Duodenal mucosa (tissue), 2 donors: ENCODE measurements at regions not wholly inside any gene's neighbourhood (a gene's known extent, or its start where the extent isn't known, plus 50 kb on each side); places are given as distances from the start of the nearest gene placed in this dataset.
"Not testable (repeated sequence)": the region's sequence is repeated elsewhere in the genome, so short reads cannot be mapped to it uniquely, and the experiment has no call there.

Experiments
- H3K27ac ChIP-seq: one replicate; pipeline ENCODE4 v1.7.0; 2013; ENCODE audit warnings: low read depth, low read length
- H3K27me3 ChIP-seq, 2 donors: one replicate each; pipeline ENCODE4 v1.7.0; 2013; ENCODE audit warnings: low read length in 2 of 2, control low read depth in 1 of 2; ENCODE audit not compliant: insufficient read depth in 2 of 2, control insufficient read depth in 1 of 2
- H3K36me3 ChIP-seq, 2 donors: one replicate each; pipeline ENCODE4 v1.7.0; 2013; ENCODE audit warnings: low read length in 2 of 2, control low read depth in 1 of 2; ENCODE audit not compliant: insufficient read depth in 2 of 2, control insufficient read depth in 1 of 2
- H3K4me1 ChIP-seq, 2 donors: one replicate each; pipeline ENCODE4 v1.7.0; 2013; ENCODE audit warnings: low read length in 2 of 2, control low read depth in 1 of 2; ENCODE audit not compliant: insufficient read depth in 2 of 2, control insufficient read depth in 1 of 2
- H3K4me3 ChIP-seq, 2 donors: one replicate each; pipeline ENCODE4 v1.7.0; 2013; ENCODE audit warnings: low read length in 2 of 2, low read depth in 1 of 2
- H3K9ac ChIP-seq, 2 donors: one replicate each; pipeline ENCODE4 v1.7.0; 2013; ENCODE audit warnings: low read length in 2 of 2, low read depth in 1 of 2
- H3K9me3 ChIP-seq, 2 donors: one replicate each; pipeline ENCODE4 v1.7.0; 2013; ENCODE audit warnings: low read length in 2 of 2, control low read depth in 1 of 2; ENCODE audit not compliant: control insufficient read depth in 1 of 2

- no peak overlapping the region for H3K4me3 ChIP-seq
- H3K27ac ChIP-seq: no peak overlapping the region
- no peak overlapping the region for H3K9ac ChIP-seq
- no peaks in the 10 kb centered on the region for H3K9me3 ChIP-seq
- H3K4me1 ChIP-seq: peaks cover 2 to 15% of the 10 kb centered on the region in 2 donors
- no peaks in the 10 kb centered on the region for H3K27me3 ChIP-seq
- H3K36me3 ChIP-seq: no peaks in the 10 kb centered on the region
Measured at GRCh38 chr7:121748546-121748945, 124.4 kb upstream of the PTPRZ1 start.

- Histone ChIP-seq H3K4me1 (peaks cover 2 to 23% of the 10 kb centered on the region in 2 donors), H3K9ac (no peak overlapping the region), H3K27me3 (no peaks in the 10 kb centered on the region), H3K36me3 (no peaks in the 10 kb centered on the region), H3K27ac (no peak overlapping the region), H3K9me3 (no peaks in the 10 kb centered on the region), H3K4me3 (no peak overlapping the region)
Measured at GRCh38 chr7:121745856-121746255, 127.1 kb upstream of the PTPRZ1 start.

- peaks cover 2 to 23% of the 10 kb centered on the region in 2 donors for H3K4me1 ChIP-seq
- no peak overlapping the region for H3K9ac ChIP-seq
- H3K27me3 ChIP-seq: no peaks in the 10 kb centered on the region
- no peaks in the 10 kb centered on the region for H3K36me3 ChIP-seq
- H3K27ac ChIP-seq: no peak overlapping the region
- H3K9me3 ChIP-seq: no peaks in the 10 kb centered on the region
- H3K4me3 ChIP-seq: peak overlapping the region in 1 of 2 donors; percentile 20
Measured at GRCh38 chr7:121744877-121745276, 128.1 kb upstream of the PTPRZ1 start.

GRCh38 chr7:121744319-121744718, 128.6 kb upstream of the PTPRZ1 start:
- Histone ChIP-seq H3K9ac (no peak overlapping the region), H3K36me3 (no peaks in the 10 kb centered on the region), H3K27ac (no peak overlapping the region), H3K9me3 (no peaks in the 10 kb centered on the region), H3K4me3 (peak overlapping the region in 1 of 2 donors; percentile 20), H3K27me3 (no peaks in the 10 kb centered on the region), H3K4me1 (peaks cover 2 to 23% of the 10 kb centered on the region in 2 donors)

- no peaks in the 10 kb centered on the region for H3K9me3 ChIP-seq
- no peak overlapping the region for H3K27ac ChIP-seq
- peaks cover 2 to 23% of the 10 kb centered on the region in 2 donors for H3K4me1 ChIP-seq
- no peaks in the 10 kb centered on the region for H3K36me3 ChIP-seq
- H3K4me3 ChIP-seq: no peak overlapping the region
- H3K27me3 ChIP-seq: no peaks in the 10 kb centered on the region
- H3K9ac ChIP-seq: no peak overlapping the region
Measured at GRCh38 chr7:121741896-121742295, 131.1 kb upstream of the PTPRZ1 start.

- no peak overlapping the region for H3K4me3 ChIP-seq
- H3K27ac ChIP-seq: no peak overlapping the region
- no peak overlapping the region for H3K9ac ChIP-seq
- no peaks in the 10 kb centered on the region for H3K27me3 ChIP-seq
- peaks cover 0 to 12% of the 10 kb centered on the region in 2 donors for H3K4me1 ChIP-seq
- no peaks in the 10 kb centered on the region for H3K36me3 ChIP-seq
- H3K9me3 ChIP-seq: no peaks in the 10 kb centered on the region
Measured at GRCh38 chr7:121739465-121739864, 133.5 kb upstream of the PTPRZ1 start.

GRCh38 chr7:121730869-121731268, 142.1 kb upstream of the PTPRZ1 start:
- H3K4me1 ChIP-seq: no peaks in the 10 kb centered on the region
- H3K9ac ChIP-seq: no peak overlapping the region
- no peaks in the 10 kb centered on the region for H3K36me3 ChIP-seq
- no peaks in the 10 kb centered on the region for H3K27me3 ChIP-seq
- peaks cover under 1 to 4% of the 10 kb centered on the region in 2 donors for H3K9me3 ChIP-seq
- H3K4me3 ChIP-seq: no peak overlapping the region
- no peak overlapping the region for H3K27ac ChIP-seq

GRCh38 chr7:121714559-121715303, 158.2 kb upstream of the PTPRZ1 start:
- Histone ChIP-seq H3K9me3 (no peaks in the 10 kb centered on the region), H3K27me3 (no peaks in the 10 kb centered on the region), H3K4me1 (peaks cover 0 to 10% of the 10 kb centered on the region in 2 donors), H3K9ac (no peak overlapping the region), H3K4me3 (peak overlapping the region in 1 of 2 donors; percentile 31), H3K36me3 (no peaks in the 10 kb centered on the region), H3K27ac (no peak overlapping the region)

- H3K4me3 ChIP-seq, H3K9ac ChIP-seq, H3K36me3 ChIP-seq, H3K27ac ChIP-seq, H3K27me3 ChIP-seq, H3K9me3 ChIP-seq: not testable (repeated sequence)
- peaks cover 0 to 10% of the 10 kb centered on the region in 2 donors for H3K4me1 ChIP-seq
Measured at GRCh38 chr7:121712961-121713360, 160.0 kb upstream of the PTPRZ1 start.

GRCh38 chr7:121697731-121698316, 175.1 kb upstream of the PTPRZ1 start:
- no peaks in the 10 kb centered on the region for H3K9me3 ChIP-seq
- no peak overlapping the region for H3K9ac ChIP-seq
- no peak overlapping the region for H3K4me3 ChIP-seq
- no peak overlapping the region for H3K27ac ChIP-seq
- H3K36me3 ChIP-seq: no peaks in the 10 kb centered on the region
- H3K4me1 ChIP-seq: no peaks in the 10 kb centered on the region
- H3K27me3 ChIP-seq: no peaks in the 10 kb centered on the region
